ENCODE measurements at regions not wholly inside any gene's neighbourhood (a gene's known extent, or its start where the extent isn't known, plus 50 kb on each side); places are given as distances from the start of the nearest gene placed in this dataset.

- H3K4me3 ChIP-seq (ENCODE audit: low read length in 2 of 2) = no peak overlapping the region
- H3K4me1 ChIP-seq (ENCODE audit: control insufficient read depth in 2 of 2, insufficient read depth in 2 of 2, low read length in 2 of 2) = peaks cover 17 to 18% of the 10 kb centered on the region in 2 donors
- no peak overlapping the region for H3K27ac ChIP-seq (ENCODE audit: low read depth in 2 of 2, low read length in 2 of 2)
- H3K9ac ChIP-seq (ENCODE audit: low read depth in 1 of 2, low read length in 2 of 2) = no peak overlapping the region
- H3K9me3 ChIP-seq (ENCODE audit: control insufficient read depth in 2 of 2, low read length in 2 of 2) = no peaks in the 10 kb centered on the region
- no peaks in the 10 kb centered on the region for H3K36me3 ChIP-seq (ENCODE audit: control insufficient read depth in 2 of 2, insufficient read depth in 2 of 2, low read length in 2 of 2)
- no peaks in the 10 kb centered on the region for H3K27me3 ChIP-seq (ENCODE audit: control insufficient read depth in 2 of 2, insufficient read depth in 2 of 2, low read length in 2 of 2)
Measured at GRCh38 chr2:64331849-64332699, 121.9 kb upstream of the LGALSL start.

- Histone ChIP-seq H3K9me3 (ENCODE audit: control insufficient read depth in 2 of 2, low read length in 2 of 2) (no peaks in the 10 kb centered on the region), H3K9ac (ENCODE audit: low read depth in 1 of 2, low read length in 2 of 2) (no peak overlapping the region), H3K27me3 (ENCODE audit: control insufficient read depth in 2 of 2, insufficient read depth in 2 of 2, low read length in 2 of 2) (no peaks in the 10 kb centered on the region), H3K36me3 (ENCODE audit: control insufficient read depth in 2 of 2, insufficient read depth in 2 of 2, low read length in 2 of 2) (no peaks in the 10 kb centered on the region), H3K27ac (ENCODE audit: low read depth in 2 of 2, low read length in 2 of 2) (no peak overlapping the region), H3K4me1 (ENCODE audit: control insufficient read depth in 2 of 2, insufficient read depth in 2 of 2, low read length in 2 of 2) (no peaks in the 10 kb centered on the region), H3K4me3 (ENCODE audit: low read length in 2 of 2) (no peak overlapping the region)
Measured at GRCh38 chr2:64336171-64336570, 117.8 kb upstream of the LGALSL start.

GRCh38 chr2:64337314-64337713, 116.6 kb upstream of the LGALSL start:
- H3K36me3 ChIP-seq (ENCODE audit: control insufficient read depth in 2 of 2, insufficient read depth in 2 of 2, low read length in 2 of 2) = no peaks in the 10 kb centered on the region
- H3K27ac ChIP-seq (ENCODE audit: low read depth in 2 of 2, low read length in 2 of 2) = no peak overlapping the region
- H3K4me1 ChIP-seq (ENCODE audit: control insufficient read depth in 2 of 2, insufficient read depth in 2 of 2, low read length in 2 of 2) = no peaks in the 10 kb centered on the region
- H3K9me3 ChIP-seq (ENCODE audit: control insufficient read depth in 2 of 2, low read length in 2 of 2) = no peaks in the 10 kb centered on the region
- H3K27me3 ChIP-seq (ENCODE audit: control insufficient read depth in 2 of 2, insufficient read depth in 2 of 2, low read length in 2 of 2) = no peaks in the 10 kb centered on the region
- H3K4me3 ChIP-seq (ENCODE audit: low read length in 2 of 2) = no peak overlapping the region
- H3K9ac ChIP-seq (ENCODE audit: low read depth in 1 of 2, low read length in 2 of 2) = no peak overlapping the region

- no peak overlapping the region for H3K27ac ChIP-seq (ENCODE audit: low read depth in 2 of 2, low read length in 2 of 2)
Measured at GRCh38 chr2:64338108-64338507, 115.9 kb upstream of the LGALSL start.

GRCh38 chr2:64338910-64339500, 115.0 kb upstream of the LGALSL start:
- H3K9me3 ChIP-seq (ENCODE audit: control insufficient read depth in 2 of 2, low read length in 2 of 2) = no peaks in the 10 kb centered on the region
- H3K4me3 ChIP-seq (ENCODE audit: low read length in 2 of 2) = no peak overlapping the region
- H3K36me3 ChIP-seq (ENCODE audit: control insufficient read depth in 2 of 2, insufficient read depth in 2 of 2, low read length in 2 of 2) = no peaks in the 10 kb centered on the region

More at GRCh38 chr2:64338108-64338507, 115.9 kb upstream of the LGALSL start:
- no peak overlapping the region for H3K9ac ChIP-seq (ENCODE audit: low read depth in 1 of 2, low read length in 2 of 2)
- H3K9me3 ChIP-seq (ENCODE audit: control insufficient read depth in 2 of 2, low read length in 2 of 2) = no peaks in the 10 kb centered on the region
- no peaks in the 10 kb centered on the region for H3K4me1 ChIP-seq (ENCODE audit: control insufficient read depth in 2 of 2, insufficient read depth in 2 of 2, low read length in 2 of 2)
- no peaks in the 10 kb centered on the region for H3K36me3 ChIP-seq (ENCODE audit: control insufficient read depth in 2 of 2, insufficient read depth in 2 of 2, low read length in 2 of 2)
- no peak overlapping the region for H3K4me3 ChIP-seq (ENCODE audit: low read length in 2 of 2)
- H3K27me3 ChIP-seq (ENCODE audit: control insufficient read depth in 2 of 2, insufficient read depth in 2 of 2, low read length in 2 of 2) = no peaks in the 10 kb centered on the region

GRCh38 chr2:64341461-64341860, 112.5 kb upstream of the LGALSL start:
- Histone ChIP-seq H3K4me1 (ENCODE audit: control insufficient read depth in 2 of 2, insufficient read depth in 2 of 2, low read length in 2 of 2) (no peaks in the 10 kb centered on the region), H3K27me3 (ENCODE audit: control insufficient read depth in 2 of 2, insufficient read depth in 2 of 2, low read length in 2 of 2) (no peaks in the 10 kb centered on the region), H3K9ac (ENCODE audit: low read depth in 1 of 2, low read length in 2 of 2) (no peak overlapping the region), H3K36me3 (ENCODE audit: control insufficient read depth in 2 of 2, insufficient read depth in 2 of 2, low read length in 2 of 2) (no peaks in the 10 kb centered on the region), H3K9me3 (ENCODE audit: control insufficient read depth in 2 of 2, low read length in 2 of 2) (no peaks in the 10 kb centered on the region), H3K4me3 (ENCODE audit: low read length in 2 of 2) (no peak overlapping the region), H3K27ac (ENCODE audit: low read depth in 2 of 2, low read length in 2 of 2) (no peak overlapping the region)

More at GRCh38 chr2:64338910-64339500, 115.0 kb upstream of the LGALSL start:
- no peak overlapping the region for H3K27ac ChIP-seq (ENCODE audit: low read depth in 2 of 2, low read length in 2 of 2)
- H3K27me3 ChIP-seq (ENCODE audit: control insufficient read depth in 2 of 2, insufficient read depth in 2 of 2, low read length in 2 of 2) = no peaks in the 10 kb centered on the region
- no peak overlapping the region for H3K9ac ChIP-seq (ENCODE audit: low read depth in 1 of 2, low read length in 2 of 2)
- H3K4me1 ChIP-seq (ENCODE audit: control insufficient read depth in 2 of 2, insufficient read depth in 2 of 2, low read length in 2 of 2) = no peaks in the 10 kb centered on the region

- Histone ChIP-seq H3K4me1 (ENCODE audit: control insufficient read depth in 2 of 2, insufficient read depth in 2 of 2, low read length in 2 of 2) (no peaks in the 10 kb centered on the region), H3K27ac (ENCODE audit: low read depth in 2 of 2, low read length in 2 of 2) (no peak overlapping the region), H3K9ac (ENCODE audit: low read depth in 1 of 2, low read length in 2 of 2) (no peak overlapping the region), H3K36me3 (ENCODE audit: control insufficient read depth in 2 of 2, insufficient read depth in 2 of 2, low read length in 2 of 2) (no peaks in the 10 kb centered on the region), H3K4me3 (ENCODE audit: low read length in 2 of 2) (no peak overlapping the region), H3K27me3 (ENCODE audit: control insufficient read depth in 2 of 2, insufficient read depth in 2 of 2, low read length in 2 of 2) (no peaks in the 10 kb centered on the region), H3K9me3 (ENCODE audit: control insufficient read depth in 2 of 2, low read length in 2 of 2) (no peaks in the 10 kb centered on the region)
Measured at GRCh38 chr2:64342195-64343099, 111.5 kb upstream of the LGALSL start.

GRCh38 chr2:64344999-64345576, 108.9 kb upstream of the LGALSL start:
- Histone ChIP-seq H3K4me1 (ENCODE audit: control insufficient read depth in 2 of 2, insufficient read depth in 2 of 2, low read length in 2 of 2) (no peaks in the 10 kb centered on the region), H3K36me3 (ENCODE audit: control insufficient read depth in 2 of 2, insufficient read depth in 2 of 2, low read length in 2 of 2) (no peaks in the 10 kb centered on the region), H3K9ac (ENCODE audit: low read depth in 1 of 2, low read length in 2 of 2) (no peak overlapping the region), H3K27me3 (ENCODE audit: control insufficient read depth in 2 of 2, insufficient read depth in 2 of 2, low read length in 2 of 2) (no peaks in the 10 kb centered on the region), H3K9me3 (ENCODE audit: control insufficient read depth in 2 of 2, low read length in 2 of 2) (no peaks in the 10 kb centered on the region), H3K27ac (ENCODE audit: low read depth in 2 of 2, low read length in 2 of 2) (no peak overlapping the region), H3K4me3 (ENCODE audit: low read length in 2 of 2) (no peak overlapping the region)

GRCh38 chr2:64345998-64346397, 108.0 kb upstream of the LGALSL start:
- Histone ChIP-seq H3K27me3 (ENCODE audit: control insufficient read depth in 2 of 2, insufficient read depth in 2 of 2, low read length in 2 of 2) (no peaks in the 10 kb centered on the region), H3K9ac (ENCODE audit: low read depth in 1 of 2, low read length in 2 of 2) (no peak overlapping the region), H3K4me1 (ENCODE audit: control insufficient read depth in 2 of 2, insufficient read depth in 2 of 2, low read length in 2 of 2) (no peaks in the 10 kb centered on the region), H3K27ac (ENCODE audit: low read depth in 2 of 2, low read length in 2 of 2) (no peak overlapping the region), H3K36me3 (ENCODE audit: control insufficient read depth in 2 of 2, insufficient read depth in 2 of 2, low read length in 2 of 2) (no peaks in the 10 kb centered on the region), H3K9me3 (ENCODE audit: control insufficient read depth in 2 of 2, low read length in 2 of 2) (no peaks in the 10 kb centered on the region), H3K4me3 (ENCODE audit: low read length in 2 of 2) (no peak overlapping the region)
